Loucy (cell line): ENCODE measurements at regions not wholly inside any gene's neighbourhood (a gene's known extent, or its start where the extent isn't known, plus 50 kb on each side); places are given as distances from the start of the nearest gene placed in this dataset.

ENCODE experiments used
- H2AFZ ChIP-seq: fragments of 200-600 bp; sonication (generic); 2 replicates; pipeline ENCODE4 v1.6.0; 2016; ENCODE audit warnings: antibody characterized with exemption, mild to moderate bottlenecking, low read length, moderate library complexity
- H3F3A ChIP-seq: fragments of 200-600 bp; 2 replicates; pipeline ENCODE4 v1.6.0; 2016; ENCODE audit warnings: antibody characterized with exemption, low read depth, mild to moderate bottlenecking
- H3K27me3 ChIP-seq: fragments of 200-600 bp; sonication (generic); 2 replicates; pipeline ENCODE4 v1.6.1; 2014; ENCODE audit warnings: low read length, mild to moderate bottlenecking; ENCODE audit not compliant: insufficient read depth, poor library complexity, severe bottlenecking
- H3K36me3 ChIP-seq: fragments of 200-600 bp; sonication (generic); 2 replicates; pipeline ENCODE4 v1.6.1; 2016; ENCODE audit warnings: low read length; ENCODE audit not compliant: insufficient read depth
- H3K4me1 ChIP-seq: fragments of 200-600 bp; sonication (generic); 2 replicates; pipeline ENCODE4 v1.5.1; 2014; ENCODE audit warnings: low read length, mild to moderate bottlenecking; ENCODE audit not compliant: insufficient read depth, poor library complexity, severe bottlenecking
- H3K4me2 ChIP-seq: fragments of 200-600 bp; sonication (generic); 2 replicates; pipeline ENCODE4 v1.6.0; 2014; ENCODE audit warnings: antibody characterized with exemption, low read length, low read depth, mild to moderate bottlenecking; ENCODE audit not compliant: poor library complexity, severe bottlenecking
- H3K4me3 ChIP-seq: fragments of 200-600 bp; sonication (generic); 2 replicates; pipeline ENCODE4 v1.5.1; 2014; ENCODE audit warnings: low read length, mild to moderate bottlenecking, mixed read lengths; ENCODE audit not compliant: poor library complexity, severe bottlenecking
- H3K79me2 ChIP-seq: fragments of 200-600 bp; sonication (generic); 2 replicates; pipeline ENCODE4 v1.6.1; 2014; ENCODE audit warnings: low read length; ENCODE audit not compliant: insufficient read depth
- H3K9ac ChIP-seq: fragments of 200-600 bp; sonication (generic); 2 replicates; pipeline ENCODE4 v1.6.0; 2014; ENCODE audit warnings: mild to moderate bottlenecking, low read depth, low read length, moderate library complexity; ENCODE audit not compliant: poor library complexity, severe bottlenecking
- H3K9me2 ChIP-seq: fragments of 200-600 bp; sonication (generic); replicated peaks from 2 replicates; pipeline ENCODE4 v1.6.1; 2016; ENCODE audit warnings: low read depth, low read length, mixed read lengths
- H3K9me3 ChIP-seq: fragments of 200-600 bp; sonication (generic); 2 replicates; pipeline ENCODE4 v1.6.1; 2014; ENCODE audit warnings: mild to moderate bottlenecking, antibody characterized with exemption, low read length, low read depth; ENCODE audit not compliant: insufficient read depth
- H4K20me1 ChIP-seq: fragments of 200-600 bp; sonication (generic); 2 replicates; pipeline ENCODE4 v1.6.0; 2014; ENCODE audit warnings: antibody characterized with exemption, low read length, mild to moderate bottlenecking; ENCODE audit not compliant: insufficient read depth, poor library complexity, severe bottlenecking
- EZH2phosphoT487 ChIP-seq: fragments of 200-600 bp; IDR thresholded peaks from 2 replicates; pipeline ENCODE4 v1.6.1; 2018; ENCODE audit warnings: antibody characterized with exemption, mild to moderate bottlenecking, moderate library complexity, borderline replicate concordance
- TF ChIP-seq, protein P1 (sequence below): fragments of 200-600 bp; sonication (generic); conservative IDR thresholded peaks from 2 replicates; pipeline ENCODE4 v1.5.1; 2014; ENCODE audit warnings: mild to moderate bottlenecking, antibody characterized with exemption, low read length

DNA sequence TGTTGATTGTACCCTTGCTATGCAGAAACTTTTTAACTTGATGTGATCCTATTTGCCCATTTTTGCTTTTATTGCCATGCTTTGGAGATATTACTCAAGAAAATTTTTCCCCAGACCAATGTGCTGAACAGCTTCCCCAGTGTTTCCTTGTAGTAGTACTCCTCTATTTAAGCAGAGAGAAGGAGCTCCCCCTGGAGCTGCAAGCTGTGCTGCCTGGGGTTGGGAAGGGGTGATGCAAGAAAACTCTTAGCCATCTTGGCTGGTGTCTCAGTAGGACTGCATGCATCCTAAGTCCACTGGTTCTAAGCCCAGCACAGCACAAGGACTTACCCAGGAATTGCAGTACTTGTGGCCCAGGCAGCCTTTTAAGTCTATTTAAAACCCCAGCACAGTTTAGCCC, 121.6 kb downstream of the NTMT2 start:
- Histone ChIP-seq H3K9me3 (no peaks in the 10 kb centered on the region), H3K4me3 (no peak overlapping the region), H2AFZ (no peak overlapping the region), H3K9me2 (no peaks in the 10 kb centered on the region), H3K4me1 (no peaks in the 10 kb centered on the region), H3K36me3 (no peaks in the 10 kb centered on the region), H3F3A (no peaks in the 10 kb centered on the region), H4K20me1 (no peaks in the 10 kb centered on the region), H3K9ac (no peak overlapping the region), H3K4me2 (no peak overlapping the region), H3K27me3 (no peaks in the 10 kb centered on the region), H3K79me2 (no peaks in the 10 kb centered on the region)
- TF ChIP-seq, protein P1, sequence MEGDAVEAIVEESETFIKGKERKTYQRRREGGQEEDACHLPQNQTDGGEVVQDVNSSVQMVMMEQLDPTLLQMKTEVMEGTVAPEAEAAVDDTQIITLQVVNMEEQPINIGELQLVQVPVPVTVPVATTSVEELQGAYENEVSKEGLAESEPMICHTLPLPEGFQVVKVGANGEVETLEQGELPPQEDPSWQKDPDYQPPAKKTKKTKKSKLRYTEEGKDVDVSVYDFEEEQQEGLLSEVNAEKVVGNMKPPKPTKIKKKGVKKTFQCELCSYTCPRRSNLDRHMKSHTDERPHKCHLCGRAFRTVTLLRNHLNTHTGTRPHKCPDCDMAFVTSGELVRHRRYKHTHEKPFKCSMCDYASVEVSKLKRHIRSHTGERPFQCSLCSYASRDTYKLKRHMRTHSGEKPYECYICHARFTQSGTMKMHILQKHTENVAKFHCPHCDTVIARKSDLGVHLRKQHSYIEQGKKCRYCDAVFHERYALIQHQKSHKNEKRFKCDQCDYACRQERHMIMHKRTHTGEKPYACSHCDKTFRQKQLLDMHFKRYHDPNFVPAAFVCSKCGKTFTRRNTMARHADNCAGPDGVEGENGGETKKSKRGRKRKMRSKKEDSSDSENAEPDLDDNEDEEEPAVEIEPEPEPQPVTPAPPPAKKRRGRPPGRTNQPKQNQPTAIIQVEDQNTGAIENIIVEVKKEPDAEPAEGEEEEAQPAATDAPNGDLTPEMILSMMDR, result peak; percentile 44
- no peak for TF ChIP-seq EZH2phosphoT487

DNA sequence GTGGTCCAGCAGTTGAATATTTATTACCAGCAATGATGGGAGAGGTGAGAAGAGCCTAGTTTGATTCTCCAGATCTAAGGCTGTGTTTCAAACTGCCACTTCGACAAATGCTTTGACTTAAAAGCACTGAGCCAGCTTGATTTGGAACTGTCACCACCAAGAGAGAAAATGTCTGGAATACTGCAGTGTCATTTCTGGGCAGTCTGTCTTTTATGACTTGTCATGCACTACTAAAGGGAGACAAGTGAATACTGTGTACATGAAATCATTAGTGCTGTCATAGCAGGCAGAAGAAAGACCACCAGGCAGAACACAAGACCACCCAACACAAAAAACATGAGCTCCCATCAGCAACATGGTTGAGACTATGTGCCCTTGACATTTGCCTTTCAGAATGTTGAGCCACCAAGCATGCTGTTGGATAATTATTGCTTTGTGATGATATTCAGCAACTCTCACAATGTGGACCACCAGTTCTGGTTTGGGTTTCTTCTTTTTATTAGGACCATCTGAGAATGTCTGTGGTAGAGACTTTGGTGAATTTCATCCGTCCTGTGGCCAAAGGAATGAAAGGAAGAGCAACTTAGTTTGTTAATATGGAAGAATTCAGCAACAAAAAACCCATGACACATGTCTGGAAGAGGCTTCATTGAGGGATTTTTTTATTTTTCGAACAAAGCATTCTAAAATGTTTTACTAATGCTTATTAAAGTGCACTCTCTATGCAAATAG, 125.8 kb downstream of the NTMT2 start:
- H3F3A ChIP-seq, result no peaks in the 10 kb centered on the region
- no peak overlapping the region for H3K9ac ChIP-seq
- H3K4me2 ChIP-seq, result no peak overlapping the region
- no peaks in the 10 kb centered on the region for H3K4me1 ChIP-seq
- H3K36me3 ChIP-seq, result no peaks in the 10 kb centered on the region
- H3K4me3 ChIP-seq, result no peak overlapping the region
- no peak for TF ChIP-seq EZH2phosphoT487
- TF ChIP-seq, protein P1, result no peak
- H3K9me3 ChIP-seq, result no peaks in the 10 kb centered on the region
- H4K20me1 ChIP-seq, result no peaks in the 10 kb centered on the region
- no peaks in the 10 kb centered on the region for H3K79me2 ChIP-seq
- H3K9me2 ChIP-seq, result no peaks in the 10 kb centered on the region
- H3K27me3 ChIP-seq, result no peaks in the 10 kb centered on the region
- H2AFZ ChIP-seq, result no peak overlapping the region

DNA sequence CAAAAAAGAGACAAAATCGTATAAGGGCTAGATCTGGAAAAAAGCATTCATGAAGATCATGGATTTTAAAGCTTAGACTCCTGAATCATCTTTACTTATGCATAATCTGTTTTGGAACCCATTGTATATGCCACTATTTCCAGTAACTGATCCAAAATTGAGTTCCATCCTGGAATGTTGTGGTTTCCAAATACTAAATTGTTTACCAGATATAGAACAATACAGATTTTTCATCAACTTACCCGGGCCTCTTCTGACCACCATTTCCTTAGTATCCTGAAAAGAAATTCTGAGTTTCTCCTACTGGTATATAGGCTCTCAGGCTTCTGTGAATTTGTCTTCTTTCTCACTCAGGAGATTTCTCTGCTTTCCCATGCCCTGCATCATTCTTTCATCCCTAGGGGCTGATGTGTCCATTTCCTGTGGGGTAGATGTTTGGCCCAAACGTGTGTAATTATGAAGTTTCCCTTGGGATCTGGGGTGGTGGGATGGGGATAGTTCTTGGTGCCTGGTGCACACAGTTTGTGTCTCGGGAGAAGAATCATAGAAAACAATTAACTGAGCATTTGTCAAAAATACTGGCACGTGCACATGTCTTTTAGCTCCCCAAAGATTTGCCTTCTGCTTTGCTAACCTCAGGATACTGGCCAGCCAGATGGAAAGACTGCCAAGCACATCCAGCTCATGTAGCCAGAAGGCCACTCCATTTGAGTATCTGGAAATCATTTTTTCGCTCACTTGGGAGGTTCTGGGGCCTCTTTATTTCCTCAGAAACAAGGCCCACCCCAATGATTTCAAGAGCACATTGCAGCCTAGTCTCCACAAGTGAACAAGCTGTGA, 127.8 kb downstream of the NTMT2 start:
- no peaks in the 10 kb centered on the region for H3F3A ChIP-seq
- no peaks in the 10 kb centered on the region for H4K20me1 ChIP-seq
- H3K9me2 ChIP-seq, result no peaks in the 10 kb centered on the region
- H3K4me3 ChIP-seq, result no peak overlapping the region
- H3K4me2 ChIP-seq, result no peak overlapping the region
- H3K27me3 ChIP-seq, result no peaks in the 10 kb centered on the region
- H3K36me3 ChIP-seq, result no peaks in the 10 kb centered on the region
- H3K4me1 ChIP-seq, result no peaks in the 10 kb centered on the region
- no peaks in the 10 kb centered on the region for H3K9me3 ChIP-seq
- H3K9ac ChIP-seq, result no peak overlapping the region
- no peaks in the 10 kb centered on the region for H3K79me2 ChIP-seq
- no peak for TF ChIP-seq EZH2phosphoT487
- TF ChIP-seq, protein P1, result no peak
- no peak overlapping the region for H2AFZ ChIP-seq
